GM12873 (cell line): ENCODE measurements at regions not wholly inside any gene's neighbourhood (a gene's known extent, or its start where the extent isn't known, plus 50 kb on each side); places are given as distances from the start of the nearest gene placed in this dataset.

Experiments used
- CTCF ChIP-seq: IDR thresholded peaks from 2 replicates; pipeline ENCODE4 v1.5.1; 2012; ENCODE audit warnings: low read depth, mild to moderate bottlenecking, moderate library complexity, low read length, control low read depth; ENCODE audit not compliant: insufficient read depth; ENCODE audit errors: missing control alignments

- TF ChIP-seq CTCF: no peak
These were observed 476.8 kb downstream of the C3orf38 start for GRCh38 chr3:88626456-88627120.

GRCh38 chr3:88628901-88629300, 478.5 kb upstream of the EPHA3 start:
- no peak for TF ChIP-seq CTCF

- TF ChIP-seq CTCF: no peak
These were observed 475.2 kb upstream of the EPHA3 start for GRCh38 chr3:88632226-88632625.

GRCh38 chr3:88640581-88640980, 466.8 kb upstream of the EPHA3 start:
- TF ChIP-seq CTCF: no peak

GRCh38 chr3:88641033-88641604, 466.3 kb upstream of the EPHA3 start:
- no peak for TF ChIP-seq CTCF

GRCh38 chr3:88657459-88657858, 450.0 kb upstream of the EPHA3 start:
- no peak for TF ChIP-seq CTCF

- TF ChIP-seq CTCF: no peak
These were observed 446.0 kb upstream of the EPHA3 start for GRCh38 chr3:88661433-88661824.

- no peak for TF ChIP-seq CTCF
These were observed 439.2 kb upstream of the EPHA3 start for GRCh38 chr3:88668180-88668579.
